GM23338 (cell line): ENCODE measurements at regions not wholly inside any gene's neighbourhood (a gene's known extent, or its start where the extent isn't known, plus 50 kb on each side); places are given as distances from the start of the nearest gene placed in this dataset.

ENCODE experiments used
- ATAC-seq: fragments of 200-7000 bp; cut with Tn5 transposase; 3 replicates; pipeline ENCODE4 v1.9.1; 2020
- DNase-seq: peaks from one replicate; pipeline ENCODE4 v3.0.0-alpha.2; 2015; ENCODE audit warnings: low spot score
- H2AFZ ChIP-seq: fragments of 200-600 bp; sonication (generic); 2 replicates; pipeline ENCODE4 v1.8.0; 2016; ENCODE audit warnings: antibody characterized with exemption, mild to moderate bottlenecking, moderate library complexity
- H3F3A ChIP-seq: fragments of 200-600 bp; sonication (generic); replicated peaks from 2 replicates; pipeline ENCODE4 v1.8.0; 2017; ENCODE audit warnings: antibody characterized with exemption, mixed run types, low read depth
- H3K27ac ChIP-seq: fragments of 200-600 bp; sonication (generic); 2 replicates; pipeline ENCODE4 v1.6.1; 2016; ENCODE audit warnings: low read depth
- H3K27me3 ChIP-seq: fragments of 200-600 bp; sonication (generic); 2 replicates; pipeline ENCODE4 v1.8.0; 2016; ENCODE audit warnings: mild to moderate bottlenecking, mixed run types, moderate library complexity; ENCODE audit not compliant: insufficient read depth
- H3K36me3 ChIP-seq: fragments of 200-600 bp; sonication (generic); 2 replicates; pipeline ENCODE4 v1.8.0; 2016; ENCODE audit warnings: mild to moderate bottlenecking; ENCODE audit not compliant: insufficient read depth
- H3K4me1 ChIP-seq: fragments of 200-600 bp; sonication (generic); 2 replicates; pipeline ENCODE4 v1.8.0; 2016; ENCODE audit warnings: mild to moderate bottlenecking, moderate library complexity; ENCODE audit not compliant: insufficient read depth
- H3K4me2 ChIP-seq: fragments of 200-600 bp; sonication (generic); 2 replicates; pipeline ENCODE4 v1.7.1; 2017; ENCODE audit warnings: mixed run types
- H3K4me3 ChIP-seq: fragments of 200-600 bp; sonication (generic); 2 replicates; pipeline ENCODE4 v1.6.1; 2016; ENCODE audit warnings: mixed run types
- H3K79me2 ChIP-seq: fragments of 200-600 bp; sonication (generic); replicated peaks from 2 replicates; pipeline ENCODE4 v1.8.0; 2017; ENCODE audit warnings: mild to moderate bottlenecking; ENCODE audit not compliant: insufficient read depth
- H3K9me2 ChIP-seq: fragments of 200-600 bp; sonication (generic); 2 replicates; pipeline ENCODE4 v1.8.0; 2017; ENCODE audit not compliant: insufficient read depth
- H4K20me1 ChIP-seq: fragments of 200-600 bp; sonication (generic); replicated peaks from 2 replicates; pipeline ENCODE4 v1.8.0; 2017; ENCODE audit warnings: mild to moderate bottlenecking; ENCODE audit not compliant: insufficient read depth
- H3K27ac Mint-ChIP-seq: 2 replicates; pipeline ENCODE4 v1.8.0; 2020; ENCODE audit warnings: inconsistent platforms, mild to moderate bottlenecking, moderate library complexity, mixed read lengths
- H3K27me3 Mint-ChIP-seq: 3 replicates; pipeline ENCODE4 v1.8.0; 2022; ENCODE audit warnings: low read depth, mild to moderate bottlenecking, moderate library complexity, mixed read lengths, inconsistent platforms; ENCODE audit not compliant: insufficient read depth, poor library complexity
- H3K36me3 Mint-ChIP-seq: 3 replicates; pipeline ENCODE4 v1.8.0; 2021; ENCODE audit warnings: low read depth, mild to moderate bottlenecking, inconsistent platforms, moderate library complexity, mixed read lengths
- H3K4me1 Mint-ChIP-seq: 3 replicates; pipeline ENCODE4 v1.8.0; 2020; ENCODE audit warnings: mild to moderate bottlenecking, inconsistent platforms, mixed read lengths
- H3K4me3 Mint-ChIP-seq: 3 replicates; pipeline ENCODE4 v1.8.0; 2021; ENCODE audit warnings: moderate library complexity, mild to moderate bottlenecking, inconsistent platforms, mixed read lengths
- H3K9me3 Mint-ChIP-seq: 3 replicates; pipeline ENCODE4 v1.8.0; 2020; ENCODE audit warnings: moderate library complexity, mild to moderate bottlenecking, inconsistent platforms, mixed read lengths
- CREB1 ChIP-seq: fragments of 250-450 bp; sonication (Bioruptor Pico); IDR thresholded peaks from 2 replicates; pipeline ENCODE4 v1.5.0; 2020; ENCODE audit warnings: low read depth, mild to moderate bottlenecking, moderate library complexity
- CTCF ChIP-seq, 2 experiments: fragments of 200-600 bp in 1 of 2; sonication (generic) in 1 of 2; conservative IDR thresholded peaks; 2 replicates each; pipeline versions ENCODE4 v1.5.1 to v1.6.1; 2016 to 2017; ENCODE audit warnings: antibody characterized with exemption in 2 of 2, low read depth in 2 of 2, mild to moderate bottlenecking in 2 of 2, moderate library complexity in 1 of 2
- ETS1 ChIP-seq: IDR thresholded peaks from 2 replicates; pipeline ENCODE4 v1.6.1; 2016; ENCODE audit warnings: antibody characterized with exemption
- EZH2 ChIP-seq: fragments of 200-600 bp; sonication (generic); IDR thresholded peaks from one replicate; pipeline ENCODE4 v1.8.0; 2017; ENCODE audit warnings: antibody characterized with exemption, mild to moderate bottlenecking, low read depth; ENCODE audit not compliant: unreplicated experiment
- EZH2phosphoT487 ChIP-seq: fragments of 200-600 bp; sonication (generic); IDR thresholded peaks from one replicate; pipeline ENCODE4 v1.8.1; 2018; ENCODE audit warnings: antibody characterized with exemption; ENCODE audit not compliant: unreplicated experiment
- JUNB ChIP-seq: IDR thresholded peaks from one replicate; pipeline ENCODE4 v1.6.1; 2016; ENCODE audit warnings: antibody characterized with exemption; ENCODE audit not compliant: unreplicated experiment
- NANOG ChIP-seq: IDR thresholded peaks from 2 replicates; pipeline ENCODE4 v1.6.1; 2016; ENCODE audit warnings: antibody characterized with exemption, borderline replicate concordance
- POLR2AphosphoS5 ChIP-seq: IDR thresholded peaks from 2 replicates; pipeline ENCODE4 v1.6.1; 2016; ENCODE audit warnings: antibody characterized with exemption, low read depth
- STAT1 ChIP-seq: IDR thresholded peaks from one replicate; pipeline ENCODE4 v1.6.1; 2016; ENCODE audit warnings: antibody characterized with exemption; ENCODE audit not compliant: unreplicated experiment
- ZNF114 ChIP-seq: fragments of 250-450 bp; sonication (Bioruptor Pico); IDR thresholded peaks from 2 replicates; pipeline ENCODE4 v1.5.0; 2020; ENCODE audit warnings: mild to moderate bottlenecking, moderate library complexity
- ZNF331 ChIP-seq: fragments of 250-450 bp; sonication (Bioruptor Pico); IDR thresholded peaks from 2 replicates; pipeline ENCODE4 v1.5.0; 2020; ENCODE audit warnings: low read depth, mild to moderate bottlenecking, moderate library complexity
- ZNF462 ChIP-seq: fragments of 250-450 bp; sonication (Bioruptor Pico); IDR thresholded peaks from 2 replicates; pipeline ENCODE4 v1.5.0; 2020; ENCODE audit warnings: mild to moderate bottlenecking, moderate library complexity
- TF ChIP-seq, protein P1 (sequence below): IDR thresholded peaks from one replicate; pipeline ENCODE4 v1.6.1; 2018; ENCODE audit warnings: antibody characterized with exemption; ENCODE audit not compliant: unreplicated experiment

DNA sequence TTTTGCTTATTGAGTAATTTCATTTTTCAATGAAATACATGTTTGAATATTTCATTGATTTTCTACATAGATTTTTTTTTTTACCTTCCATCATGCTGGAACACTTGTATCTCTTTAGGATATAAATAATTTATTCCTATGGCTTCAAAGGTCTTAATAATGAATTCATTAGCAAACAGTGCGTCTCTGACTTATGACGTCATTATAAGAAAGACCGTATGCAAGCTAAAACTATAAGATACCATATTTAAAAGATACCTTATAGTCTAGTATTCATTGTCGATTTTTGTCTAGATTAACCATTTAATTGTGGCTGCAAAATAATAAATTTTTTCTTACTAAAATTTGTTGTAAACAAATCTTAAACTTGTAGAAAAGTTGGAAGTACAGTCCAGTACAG, 187.7 kb upstream of the CHD1 start:
- H3K4me3 ChIP-seq, result no peak overlapping the region
- no peaks in the 10 kb centered on the region for H3K36me3 ChIP-seq
- Mint-ChIP-seq H3K4me3 (no peak overlapping the region), H3K4me1 (peaks cover 5% of the 10 kb centered on the region; the same call in 1 of the 3 replicates), H3K27ac (no peak overlapping the region), H3K36me3 (no peaks in the 10 kb centered on the region), H3K9me3 (no peaks in the 10 kb centered on the region), H3K27me3 (peaks cover 2% of the 10 kb centered on the region)
- no peaks in the 10 kb centered on the region for H4K20me1 ChIP-seq
- no peak for ATAC-seq
- H3K9me2 ChIP-seq, result no peaks in the 10 kb centered on the region
- H3K27me3 ChIP-seq, result no peaks in the 10 kb centered on the region
- no peaks in the 10 kb centered on the region for H3K4me1 ChIP-seq
- H3K27ac ChIP-seq, result no peak overlapping the region
- no peak for DNase-seq
- H2AFZ ChIP-seq, result no peak overlapping the region
- TF ChIP-seq ZNF462 (CRISPR knock-in tag) (no peak), STAT1 (no peak), ETS1 (no peak), CTCF (conservative IDR thresholded peaks at IDR 0.05; ENCODE audit: low read depth in 2 of 2) (no peak), NANOG (no peak), ZNF114 (CRISPR knock-in tag) (no peak), POLR2AphosphoS5 (no peak), CREB1 (CRISPR knock-in tag) (no peak), ZNF331 (CRISPR knock-in tag) (no peak), EZH2 (no peak), JUNB (no peak), EZH2phosphoT487 (no peak)
- TF ChIP-seq, protein P1, sequence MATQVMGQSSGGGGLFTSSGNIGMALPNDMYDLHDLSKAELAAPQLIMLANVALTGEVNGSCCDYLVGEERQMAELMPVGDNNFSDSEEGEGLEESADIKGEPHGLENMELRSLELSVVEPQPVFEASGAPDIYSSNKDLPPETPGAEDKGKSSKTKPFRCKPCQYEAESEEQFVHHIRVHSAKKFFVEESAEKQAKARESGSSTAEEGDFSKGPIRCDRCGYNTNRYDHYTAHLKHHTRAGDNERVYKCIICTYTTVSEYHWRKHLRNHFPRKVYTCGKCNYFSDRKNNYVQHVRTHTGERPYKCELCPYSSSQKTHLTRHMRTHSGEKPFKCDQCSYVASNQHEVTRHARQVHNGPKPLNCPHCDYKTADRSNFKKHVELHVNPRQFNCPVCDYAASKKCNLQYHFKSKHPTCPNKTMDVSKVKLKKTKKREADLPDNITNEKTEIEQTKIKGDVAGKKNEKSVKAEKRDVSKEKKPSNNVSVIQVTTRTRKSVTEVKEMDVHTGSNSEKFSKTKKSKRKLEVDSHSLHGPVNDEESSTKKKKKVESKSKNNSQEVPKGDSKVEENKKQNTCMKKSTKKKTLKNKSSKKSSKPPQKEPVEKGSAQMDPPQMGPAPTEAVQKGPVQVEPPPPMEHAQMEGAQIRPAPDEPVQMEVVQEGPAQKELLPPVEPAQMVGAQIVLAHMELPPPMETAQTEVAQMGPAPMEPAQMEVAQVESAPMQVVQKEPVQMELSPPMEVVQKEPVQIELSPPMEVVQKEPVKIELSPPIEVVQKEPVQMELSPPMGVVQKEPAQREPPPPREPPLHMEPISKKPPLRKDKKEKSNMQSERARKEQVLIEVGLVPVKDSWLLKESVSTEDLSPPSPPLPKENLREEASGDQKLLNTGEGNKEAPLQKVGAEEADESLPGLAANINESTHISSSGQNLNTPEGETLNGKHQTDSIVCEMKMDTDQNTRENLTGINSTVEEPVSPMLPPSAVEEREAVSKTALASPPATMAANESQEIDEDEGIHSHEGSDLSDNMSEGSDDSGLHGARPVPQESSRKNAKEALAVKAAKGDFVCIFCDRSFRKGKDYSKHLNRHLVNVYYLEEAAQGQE, result no peak
- H3K4me2 ChIP-seq, result no peak overlapping the region
- H3F3A ChIP-seq, result no peaks in the 10 kb centered on the region
- H3K79me2 ChIP-seq, result no peaks in the 10 kb centered on the region
